GM23338 (cell line): ENCODE measurements at regions not wholly inside any gene's neighbourhood (a gene's known extent, or its start where the extent isn't known, plus 50 kb on each side); places are given as distances from the start of the nearest gene placed in this dataset.

Experiments used
- ATAC-seq: fragments of 200-7000 bp; cut with Tn5 transposase; 3 replicates; pipeline ENCODE4 v1.9.1; 2020
- DNase-seq: peaks from one replicate; pipeline ENCODE4 v3.0.0-alpha.2; 2015; ENCODE audit warnings: low spot score
- H2AFZ ChIP-seq: fragments of 200-600 bp; sonication (generic); 2 replicates; pipeline ENCODE4 v1.8.0; 2016; ENCODE audit warnings: antibody characterized with exemption, mild to moderate bottlenecking, moderate library complexity
- H3F3A ChIP-seq: fragments of 200-600 bp; sonication (generic); replicated peaks from 2 replicates; pipeline ENCODE4 v1.8.0; 2017; ENCODE audit warnings: antibody characterized with exemption, mixed run types, low read depth
- H3K27ac ChIP-seq: fragments of 200-600 bp; sonication (generic); 2 replicates; pipeline ENCODE4 v1.6.1; 2016; ENCODE audit warnings: low read depth
- H3K27me3 ChIP-seq: fragments of 200-600 bp; sonication (generic); 2 replicates; pipeline ENCODE4 v1.8.0; 2016; ENCODE audit warnings: mild to moderate bottlenecking, mixed run types, moderate library complexity; ENCODE audit not compliant: insufficient read depth
- H3K36me3 ChIP-seq: fragments of 200-600 bp; sonication (generic); 2 replicates; pipeline ENCODE4 v1.8.0; 2016; ENCODE audit warnings: mild to moderate bottlenecking; ENCODE audit not compliant: insufficient read depth
- H3K4me1 ChIP-seq: fragments of 200-600 bp; sonication (generic); 2 replicates; pipeline ENCODE4 v1.8.0; 2016; ENCODE audit warnings: mild to moderate bottlenecking, moderate library complexity; ENCODE audit not compliant: insufficient read depth
- H3K4me2 ChIP-seq: fragments of 200-600 bp; sonication (generic); 2 replicates; pipeline ENCODE4 v1.7.1; 2017; ENCODE audit warnings: mixed run types
- H3K4me3 ChIP-seq: fragments of 200-600 bp; sonication (generic); 2 replicates; pipeline ENCODE4 v1.6.1; 2016; ENCODE audit warnings: mixed run types
- H3K79me2 ChIP-seq: fragments of 200-600 bp; sonication (generic); replicated peaks from 2 replicates; pipeline ENCODE4 v1.8.0; 2017; ENCODE audit warnings: mild to moderate bottlenecking; ENCODE audit not compliant: insufficient read depth
- H3K9me2 ChIP-seq: fragments of 200-600 bp; sonication (generic); 2 replicates; pipeline ENCODE4 v1.8.0; 2017; ENCODE audit not compliant: insufficient read depth
- H4K20me1 ChIP-seq: fragments of 200-600 bp; sonication (generic); replicated peaks from 2 replicates; pipeline ENCODE4 v1.8.0; 2017; ENCODE audit warnings: mild to moderate bottlenecking; ENCODE audit not compliant: insufficient read depth
- H3K27ac Mint-ChIP-seq: 2 replicates; pipeline ENCODE4 v1.8.0; 2020; ENCODE audit warnings: inconsistent platforms, mild to moderate bottlenecking, moderate library complexity, mixed read lengths
- H3K27me3 Mint-ChIP-seq: 3 replicates; pipeline ENCODE4 v1.8.0; 2022; ENCODE audit warnings: low read depth, mild to moderate bottlenecking, moderate library complexity, mixed read lengths, inconsistent platforms; ENCODE audit not compliant: insufficient read depth, poor library complexity
- H3K36me3 Mint-ChIP-seq: 3 replicates; pipeline ENCODE4 v1.8.0; 2021; ENCODE audit warnings: low read depth, mild to moderate bottlenecking, inconsistent platforms, moderate library complexity, mixed read lengths
- H3K4me1 Mint-ChIP-seq: 3 replicates; pipeline ENCODE4 v1.8.0; 2020; ENCODE audit warnings: mild to moderate bottlenecking, inconsistent platforms, mixed read lengths
- H3K4me3 Mint-ChIP-seq: 3 replicates; pipeline ENCODE4 v1.8.0; 2021; ENCODE audit warnings: moderate library complexity, mild to moderate bottlenecking, inconsistent platforms, mixed read lengths
- H3K9me3 Mint-ChIP-seq: 3 replicates; pipeline ENCODE4 v1.8.0; 2020; ENCODE audit warnings: moderate library complexity, mild to moderate bottlenecking, inconsistent platforms, mixed read lengths
- CREB1 ChIP-seq: fragments of 250-450 bp; sonication (Bioruptor Pico); IDR thresholded peaks from 2 replicates; pipeline ENCODE4 v1.5.0; 2020; ENCODE audit warnings: low read depth, mild to moderate bottlenecking, moderate library complexity
- CTCF ChIP-seq, 2 experiments: fragments of 200-600 bp in 1 of 2; sonication (generic) in 1 of 2; conservative IDR thresholded peaks; 2 replicates each; pipeline versions ENCODE4 v1.5.1 to v1.6.1; 2016 to 2017; ENCODE audit warnings: antibody characterized with exemption in 2 of 2, low read depth in 2 of 2, mild to moderate bottlenecking in 2 of 2, moderate library complexity in 1 of 2
- ETS1 ChIP-seq: IDR thresholded peaks from 2 replicates; pipeline ENCODE4 v1.6.1; 2016; ENCODE audit warnings: antibody characterized with exemption
- EZH2 ChIP-seq: fragments of 200-600 bp; sonication (generic); IDR thresholded peaks from one replicate; pipeline ENCODE4 v1.8.0; 2017; ENCODE audit warnings: antibody characterized with exemption, mild to moderate bottlenecking, low read depth; ENCODE audit not compliant: unreplicated experiment
- EZH2phosphoT487 ChIP-seq: fragments of 200-600 bp; sonication (generic); IDR thresholded peaks from one replicate; pipeline ENCODE4 v1.8.1; 2018; ENCODE audit warnings: antibody characterized with exemption; ENCODE audit not compliant: unreplicated experiment
- JUNB ChIP-seq: IDR thresholded peaks from one replicate; pipeline ENCODE4 v1.6.1; 2016; ENCODE audit warnings: antibody characterized with exemption; ENCODE audit not compliant: unreplicated experiment
- NANOG ChIP-seq: IDR thresholded peaks from 2 replicates; pipeline ENCODE4 v1.6.1; 2016; ENCODE audit warnings: antibody characterized with exemption, borderline replicate concordance
- POLR2AphosphoS5 ChIP-seq: IDR thresholded peaks from 2 replicates; pipeline ENCODE4 v1.6.1; 2016; ENCODE audit warnings: antibody characterized with exemption, low read depth
- REST ChIP-seq: IDR thresholded peaks from one replicate; pipeline ENCODE4 v1.6.1; 2018; ENCODE audit warnings: antibody characterized with exemption; ENCODE audit not compliant: unreplicated experiment
- STAT1 ChIP-seq: IDR thresholded peaks from one replicate; pipeline ENCODE4 v1.6.1; 2016; ENCODE audit warnings: antibody characterized with exemption; ENCODE audit not compliant: unreplicated experiment
- ZNF114 ChIP-seq: fragments of 250-450 bp; sonication (Bioruptor Pico); IDR thresholded peaks from 2 replicates; pipeline ENCODE4 v1.5.0; 2020; ENCODE audit warnings: mild to moderate bottlenecking, moderate library complexity
- ZNF331 ChIP-seq: fragments of 250-450 bp; sonication (Bioruptor Pico); IDR thresholded peaks from 2 replicates; pipeline ENCODE4 v1.5.0; 2020; ENCODE audit warnings: low read depth, mild to moderate bottlenecking, moderate library complexity
- ZNF462 ChIP-seq: fragments of 250-450 bp; sonication (Bioruptor Pico); IDR thresholded peaks from 2 replicates; pipeline ENCODE4 v1.5.0; 2020; ENCODE audit warnings: mild to moderate bottlenecking, moderate library complexity

GRCh38 chrX:75582511-75582910, 59.7 kb upstream of the ZDHHC15 start:
- Mint-ChIP-seq H3K4me3 (no peak overlapping the region), H3K27ac (no peak overlapping the region), H3K27me3 (no peaks in the 10 kb centered on the region), H3K4me1 (no peaks in the 10 kb centered on the region), H3K36me3 (peaks cover 17% of the 10 kb centered on the region; the same call in 2 of the 3 replicates), H3K9me3 (peaks cover 13% of the 10 kb centered on the region)
- no peaks in the 10 kb centered on the region for H3K4me1 ChIP-seq
- no peaks in the 10 kb centered on the region for H4K20me1 ChIP-seq
- DNase-seq, result no peak
- no peaks in the 10 kb centered on the region for H3K36me3 ChIP-seq
- no peaks in the 10 kb centered on the region for H3F3A ChIP-seq
- no peaks in the 10 kb centered on the region for H3K79me2 ChIP-seq
- H3K9me2 ChIP-seq, result no peaks in the 10 kb centered on the region
- no peak for ATAC-seq
- no peak overlapping the region for H3K4me2 ChIP-seq
- H3K27me3 ChIP-seq, result no peaks in the 10 kb centered on the region
- no peak overlapping the region for H3K4me3 ChIP-seq
- TF ChIP-seq CTCF (conservative IDR thresholded peaks at IDR 0.05; ENCODE audit: low read depth in 2 of 2) (no peak), EZH2phosphoT487 (no peak), REST (no peak), CREB1 (CRISPR knock-in tag) (no peak), ZNF114 (no peak), POLR2AphosphoS5 (no peak), NANOG (no peak), ETS1 (no peak), ZNF462 (CRISPR knock-in tag) (no peak), STAT1 (no peak), ZNF331 (no peak), EZH2 (no peak), JUNB (no peak)
- H2AFZ ChIP-seq, result no peak overlapping the region
- no peak overlapping the region for H3K27ac ChIP-seq
